Psoas muscle (tissue), 7 donors: ENCODE measurements at regions not wholly inside any gene's neighbourhood (a gene's known extent, or its start where the extent isn't known, plus 50 kb on each side); places are given as distances from the start of the nearest gene placed in this dataset.

Source experiments
- ATAC-seq, 4 donors: fragments of 200-7000 bp; cut with Tn5 transposase; one replicate each; pipeline ENCODE4 v1.9.1; 2020; ENCODE audit warnings: moderate library complexity in 3 of 4, mild to moderate bottlenecking in 2 of 4
- DNase-seq, 2 donors: peaks; one replicate each; pipeline ENCODE4 v3.0.0-alpha.2; 2020
- H3K27ac ChIP-seq: fragments of 200-600 bp; one replicate; pipeline ENCODE4 v1.8.0; 2022
- H3K27me3 ChIP-seq, 3 donors: fragments of 200-600 bp in 1 of 3; one replicate each; pipeline versions ENCODE4 v1.6.1 to v1.8.0; 2013 to 2022; ENCODE audit warnings: low read length in 2 of 3, mild to moderate bottlenecking in 2 of 3, moderate library complexity in 1 of 3; ENCODE audit not compliant: insufficient read depth in 3 of 3
- H3K36me3 ChIP-seq, 2 donors: fragments of 200-600 bp in 1 of 2; one replicate each; pipeline versions ENCODE4 v1.6.1 to v1.8.0; 2013 to 2022; ENCODE audit warnings: low read depth in 1 of 2, mild to moderate bottlenecking in 1 of 2, moderate library complexity in 1 of 2; ENCODE audit not compliant: insufficient read depth in 1 of 2
- H3K4me1 ChIP-seq: fragments of 200-600 bp; one replicate; pipeline ENCODE4 v1.8.0; 2022
- H3K4me3 ChIP-seq: fragments of 200-600 bp; one replicate; pipeline ENCODE4 v1.8.0; 2022; ENCODE audit warnings: mild to moderate bottlenecking
- H3K9me3 ChIP-seq: fragments of 200-600 bp; one replicate; pipeline ENCODE4 v1.8.0; 2022
- CTCF ChIP-seq: fragments of 200-600 bp; IDR thresholded peaks from one replicate; pipeline ENCODE4 v1.8.0; 2022; ENCODE audit warnings: antibody characterized with exemption
- WGBS, 3 donors: extraction: QIAGEN DNeasy Blood & Tissue Kit; methylation state at CpG; one replicate each; pipeline versions ENCODE4 v1.1.6 to v1.1.7; 2013; 5-methylcytosine and 5-hydroxymethylcytosine counted together
- intact Hi-C, 2 donors: fragments of 100-400 bp; cut with DNase I; formaldehyde crosslinking; loops; one replicate each; pipeline versions ENCODE4 v1.11.0 to v1.14.2; 2022
- donor health status: healthy with polysubstance abuse.
- donor health status: DM: no; HTN: no; CAD: no; lungs with moderate emphysema.
- donor health status: Bipolar disorder and iron deficiency.
- donor health status: healthy.
- donor health status: DM: yes; HTN: yes; CAD: no.
- donor health status: DM: no; HTN: no; CAD: no.
- donor health status: DM: yes; HTN: yes; CAD: no.

GRCh38 chr6:159099276-159099675, 54.5 kb upstream of the TAGAP start:
- no peaks in the 10 kb centered on the region for H3K4me1 ChIP-seq
- H3K4me3 ChIP-seq: no peak overlapping the region
- H3K27me3 ChIP-seq: no peaks in the 10 kb centered on the region
- WGBS, 3 donors: 85 to 88% (median 85%) methylated on average over 3 of the region's 3 CpGs
- ATAC-seq (no peak), DNase-seq (no peak)
- no peaks in the 10 kb centered on the region for H3K9me3 ChIP-seq
- H3K36me3 ChIP-seq: no peaks in the 10 kb centered on the region
- TF ChIP-seq CTCF: no peak
- H3K27ac ChIP-seq: no peak overlapping the region
- intact Hi-C loops: no loop called here

GRCh38 chr6:159098636-159099106, 53.9 kb upstream of the TAGAP start:
- ATAC-seq: no peak
- Histone ChIP-seq H3K27ac (no peak overlapping the region), H3K36me3 (no peaks in the 10 kb centered on the region), H3K27me3 (no peaks in the 10 kb centered on the region), H3K4me1 (no peaks in the 10 kb centered on the region), H3K4me3 (no peak overlapping the region), H3K9me3 (no peaks in the 10 kb centered on the region)
- 59 to 66% (median 64%) methylated on average over 14 of the region's 14 CpGs for WGBS, 3 donors
- intact Hi-C loops: no loop called here
- TF ChIP-seq CTCF: no peak
- DNase-seq: no peak

- ATAC-seq (no peak), DNase-seq (no peak)
- H3K9me3 ChIP-seq: no peaks in the 10 kb centered on the region
- H3K27ac ChIP-seq: no peak overlapping the region
- no peaks in the 10 kb centered on the region for H3K36me3 ChIP-seq
- intact Hi-C loops: no loop called here
- H3K4me3 ChIP-seq: no peak overlapping the region
- H3K4me1 ChIP-seq: no peaks in the 10 kb centered on the region
- no peaks in the 10 kb centered on the region for H3K27me3 ChIP-seq
- no peak for TF ChIP-seq CTCF
- WGBS, 3 donors: 92 to 97% (median 93%) methylated on average over 8 of the region's 8 CpGs
Observed at GRCh38 chr6:159097256-159097655, 52.5 kb upstream of the TAGAP start.

- intact Hi-C loops: no loop called here
- no peak for DNase-seq
- TF ChIP-seq CTCF: no peak
- H3K27ac ChIP-seq: no peak overlapping the region
- no peaks in the 10 kb centered on the region for H3K27me3 ChIP-seq
- H3K4me3 ChIP-seq: no peak overlapping the region
- no peak for ATAC-seq
- no peaks in the 10 kb centered on the region for H3K9me3 ChIP-seq
- no peaks in the 10 kb centered on the region for H3K36me3 ChIP-seq
- 51 to 54% (median 53%) methylated on average over 5 to 6 of the region's 6 CpGs for WGBS, 3 donors
- H3K4me1 ChIP-seq: no peaks in the 10 kb centered on the region
Observed at GRCh38 chr6:159095616-159096015, 50.8 kb upstream of the TAGAP start.
